LNCaP clone FGC (cell line): ENCODE measurements at regions not wholly inside any gene's neighbourhood (a gene's known extent, or its start where the extent isn't known, plus 50 kb on each side); places are given as distances from the start of the nearest gene placed in this dataset.
"Not testable (repeated sequence)": the region's sequence is repeated elsewhere in the genome, so short reads cannot be mapped to it uniquely, and the experiment has no call there.

ENCODE experiments used
- DNase-seq: peaks from one replicate; pipeline ENCODE4 v3.0.0-alpha.2; 2011; ENCODE audit warnings: low read depth
- H3K4me3 ChIP-seq: 2 replicates; pipeline ENCODE4 v1.5.1; 2011; ENCODE audit warnings: mild to moderate bottlenecking, low read depth, low read length, control low read depth
- CTCF ChIP-seq: IDR thresholded peaks from 2 replicates; pipeline ENCODE4 v1.5.1; 2012; ENCODE audit warnings: mild to moderate bottlenecking; ENCODE audit not compliant: control insufficient read depth, insufficient read depth; ENCODE audit errors: extremely low read depth

DNA sequence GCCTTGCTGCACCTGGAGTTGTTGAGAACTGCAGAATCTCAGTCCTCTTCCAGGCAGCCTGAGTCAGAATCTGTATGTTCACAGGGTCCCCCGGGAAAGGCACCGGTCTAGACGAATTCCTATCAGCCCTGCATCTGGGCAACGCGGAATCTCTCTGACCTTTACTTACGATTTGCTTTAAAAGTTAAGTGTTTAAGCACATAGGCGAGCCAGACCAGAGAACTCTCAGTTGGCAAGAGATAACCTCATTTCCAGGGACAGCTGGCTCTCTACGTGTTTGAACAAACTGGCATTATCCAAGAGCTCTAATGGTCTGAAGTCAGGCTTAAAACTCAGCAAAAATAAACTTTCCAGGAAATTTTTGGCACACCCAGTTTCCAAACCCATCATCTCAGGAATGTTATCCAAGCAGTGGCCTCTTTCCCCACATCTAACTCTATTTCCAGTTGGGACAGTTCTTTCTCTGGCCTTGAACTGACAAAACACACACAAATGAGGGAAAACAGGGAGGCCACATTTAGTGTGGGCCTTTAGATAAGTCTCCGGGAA is 53.4 kb downstream of the HES1 start:
- no peak overlapping the region for H3K4me3 ChIP-seq
- no peak for DNase-seq
- TF ChIP-seq CTCF = no peak

GRCh38 chr3:194191850-194192249 is 55.9 kb downstream of the HES1 start:
- not testable (repeated sequence) for H3K4me3 ChIP-seq

GRCh38 chr3:194194051-194194756 is 58.3 kb downstream of the HES1 start:
- no peak for TF ChIP-seq CTCF
- no peak for DNase-seq
- H3K4me3 ChIP-seq = no peak overlapping the region

More at GRCh38 chr3:194191850-194192249, 55.9 kb downstream of the HES1 start:
- not testable (repeated sequence) for DNase-seq

- DNase-seq = no peak
- TF ChIP-seq CTCF = no peak
- no peak overlapping the region for H3K4me3 ChIP-seq
Measured at GRCh38 chr3:194194757-194195085, 58.8 kb downstream of the HES1 start.

GRCh38 chr3:194195611-194196010 is 59.7 kb downstream of the HES1 start:
- DNase-seq = no peak
- no peak for TF ChIP-seq CTCF

GRCh38 chr3:194196876-194197275 is 60.9 kb downstream of the HES1 start:
- DNase-seq = no peak
- no peak for TF ChIP-seq CTCF
- H3K4me3 ChIP-seq = no peak overlapping the region

More at GRCh38 chr3:194195611-194196010, 59.7 kb downstream of the HES1 start:
- no peak overlapping the region for H3K4me3 ChIP-seq

- H3K4me3 ChIP-seq = no peak overlapping the region
- no peak for TF ChIP-seq CTCF
- DNase-seq = no peak
Measured at GRCh38 chr3:194197396-194197960, 61.5 kb downstream of the HES1 start.
